HL-60 (cell line): ENCODE measurements at regions not wholly inside any gene's neighbourhood (a gene's known extent, or its start where the extent isn't known, plus 50 kb on each side); places are given as distances from the start of the nearest gene placed in this dataset.

Experiments used
- CTCF ChIP-seq: IDR thresholded peaks from one replicate; pipeline ENCODE4 v1.5.1; 2011; ENCODE audit warnings: low read length, control low read depth, inconsistent platforms; ENCODE audit not compliant: insufficient read depth
- GABPA ChIP-seq: IDR thresholded peaks from 2 replicates; pipeline ENCODE4 v1.6.1; 2012; ENCODE audit warnings: low read depth
- POLR2AphosphoS5 ChIP-seq: IDR thresholded peaks from 2 replicates; pipeline ENCODE4 v1.6.1; 2012; ENCODE audit warnings: low read depth
- REST ChIP-seq: IDR thresholded peaks from 2 replicates; pipeline ENCODE4 v1.6.1; 2012; ENCODE audit warnings: low read depth; ENCODE audit not compliant: insufficient replicate concordance

DNA sequence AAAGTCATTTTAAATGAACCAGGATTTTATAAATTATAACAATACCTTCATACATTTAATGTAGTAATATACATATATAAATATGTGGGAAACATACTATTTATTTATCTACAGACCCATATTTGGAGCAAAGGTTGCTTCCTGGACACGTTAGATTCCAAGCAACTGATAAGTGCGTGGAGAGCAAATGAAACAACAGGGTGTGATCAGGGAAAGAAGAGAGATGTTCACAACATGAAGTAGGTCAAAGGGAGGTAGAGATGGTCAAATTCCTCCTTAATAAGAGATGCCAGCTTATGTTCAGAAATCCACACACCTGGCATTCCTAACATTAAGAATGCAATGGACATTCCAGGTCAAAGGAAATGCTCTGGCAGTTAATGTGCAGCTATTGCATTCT lies 53.1 kb upstream of the HPGD start:
- TF ChIP-seq CTCF (no peak), POLR2AphosphoS5 (no peak), REST (no peak), GABPA (no peak)
